ENCODE measurements at regions not wholly inside any gene's neighbourhood (a gene's known extent, or its start where the extent isn't known, plus 50 kb on each side); places are given as distances from the start of the nearest gene placed in this dataset.

- TF ChIP-seq, protein P1, sequence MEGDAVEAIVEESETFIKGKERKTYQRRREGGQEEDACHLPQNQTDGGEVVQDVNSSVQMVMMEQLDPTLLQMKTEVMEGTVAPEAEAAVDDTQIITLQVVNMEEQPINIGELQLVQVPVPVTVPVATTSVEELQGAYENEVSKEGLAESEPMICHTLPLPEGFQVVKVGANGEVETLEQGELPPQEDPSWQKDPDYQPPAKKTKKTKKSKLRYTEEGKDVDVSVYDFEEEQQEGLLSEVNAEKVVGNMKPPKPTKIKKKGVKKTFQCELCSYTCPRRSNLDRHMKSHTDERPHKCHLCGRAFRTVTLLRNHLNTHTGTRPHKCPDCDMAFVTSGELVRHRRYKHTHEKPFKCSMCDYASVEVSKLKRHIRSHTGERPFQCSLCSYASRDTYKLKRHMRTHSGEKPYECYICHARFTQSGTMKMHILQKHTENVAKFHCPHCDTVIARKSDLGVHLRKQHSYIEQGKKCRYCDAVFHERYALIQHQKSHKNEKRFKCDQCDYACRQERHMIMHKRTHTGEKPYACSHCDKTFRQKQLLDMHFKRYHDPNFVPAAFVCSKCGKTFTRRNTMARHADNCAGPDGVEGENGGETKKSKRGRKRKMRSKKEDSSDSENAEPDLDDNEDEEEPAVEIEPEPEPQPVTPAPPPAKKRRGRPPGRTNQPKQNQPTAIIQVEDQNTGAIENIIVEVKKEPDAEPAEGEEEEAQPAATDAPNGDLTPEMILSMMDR (conservative IDR thresholded peaks at IDR 0.05 in 1 of 2, IDR thresholded peaks at IDR 0.05 in 1 of 2; ENCODE audit: extremely low read depth in 1 of 2, insufficient read depth in 1 of 2, low read depth in 1 of 2, low read length in 2 of 2) = no peak
- TF ChIP-seq EZH2 (IDR thresholded peaks at IDR 0.05; ENCODE audit: borderline replicate concordance, low read length) = no peak
Observed at GRCh38 chr11:116233561-116233960, 539.2 kb downstream of the BUD13 start.

Measured in mammary epithelial cell (primary cell).